Ovary (tissue), 7 donors: ENCODE measurements at regions not wholly inside any gene's neighbourhood (a gene's known extent, or its start where the extent isn't known, plus 50 kb on each side); places are given as distances from the start of the nearest gene placed in this dataset.

Source experiments
- DNase-seq, 5 donors: peaks; one replicate each; pipeline ENCODE4 v3.0.0-alpha.2; 2019 to 2020
- H3K27ac ChIP-seq, 2 donors: fragments of 200-600 bp; one replicate each; pipeline versions ENCODE4 v1.5.1 to v1.8.0; 2019 to 2022
- H3K27me3 ChIP-seq: fragments of 200-600 bp; one replicate; pipeline ENCODE4 v1.8.0; 2022
- H3K36me3 ChIP-seq: fragments of 200-600 bp; sonication (generic); one replicate; pipeline ENCODE4 v1.5.1; 2019
- H3K4me1 ChIP-seq: one replicate; pipeline ENCODE4 v1.8.1; 2013; ENCODE audit warnings: mild to moderate bottlenecking, moderate library complexity; ENCODE audit not compliant: insufficient read depth
- H3K4me3 ChIP-seq: fragments of 200-600 bp; sonication (generic); one replicate; pipeline ENCODE4 v1.5.1; 2017
- H3K9me3 ChIP-seq, 2 donors: fragments of 200-600 bp in 1 of 2; sonication (generic) in 1 of 2; one replicate each; pipeline versions ENCODE4 v1.5.1 to v1.8.1; 2013 to 2019; ENCODE audit warnings: mild to moderate bottlenecking in 1 of 2, moderate library complexity in 1 of 2
- CTCF ChIP-seq, 3 donors: fragments of 450-650 bp in 2 of 3; fragments of 200-600 bp in 1 of 3; IDR thresholded peaks; one replicate each; pipeline versions ENCODE4 v1.5.1 to v1.8.0; 2016 to 2022; ENCODE audit warnings: antibody characterized with exemption in 3 of 3, mild to moderate bottlenecking in 1 of 3
- EP300 ChIP-seq: sonication (generic); formaldehyde crosslinking; IDR thresholded peaks from one replicate; pipeline ENCODE4 v1.6.1; 2017; ENCODE audit warnings: antibody characterized with exemption
- POLR2A ChIP-seq: fragments of 450-650 bp; IDR thresholded peaks from one replicate; pipeline ENCODE4 v1.6.1; 2017; ENCODE audit warnings: antibody characterized with exemption, mild to moderate bottlenecking, moderate library complexity
- WGBS, 3 donors: extraction: QIAGEN DNeasy Blood & Tissue Kit in 1 of 3; methylation state at CpG; one replicate each; pipeline versions ENCODE4 v1.1.5 to v1.1.7; 2013 to 2017; 5-methylcytosine and 5-hydroxymethylcytosine counted together
- intact Hi-C, 4 donors: fragments of 100-400 bp; cut with DNase I; formaldehyde crosslinking; loops; one replicate each; pipeline versions ENCODE4 v1.11.0 to v1.15.1; 2022 to 2023
- donor health status: DM: no; HTN: no; CAD: no; lungs with moderate emphysema.
- donor health status: DM: no; HTN: no; CAD: no.
- donor health status: Bipolar disorder and iron deficiency.
- donor health status: DM: no; HTN: no; CAD: no.
- donor health status: DM: yes; HTN: yes; CAD: no.

GRCh38 chr10:89082086-89082485 lies 91.5 kb downstream of the FAS start:
- WGBS, 3 donors: 64 to 73% (median 67%) methylated on average over 5 of the region's 5 CpGs
- intact Hi-C loops: no loop called here
- no peaks in the 10 kb centered on the region for H3K36me3 ChIP-seq
- H3K4me3 ChIP-seq: no peak overlapping the region
- no peaks in the 10 kb centered on the region for H3K4me1 ChIP-seq
- H3K27ac ChIP-seq: no peak overlapping the region
- no peaks in the 10 kb centered on the region for H3K27me3 ChIP-seq
- DNase-seq: no peak
- no peak for TF ChIP-seq EP300
- TF ChIP-seq CTCF (IDR thresholded peaks at IDR 0.05): no peak
- TF ChIP-seq POLR2A: no peak
- H3K9me3 ChIP-seq: no peaks in the 10 kb centered on the region

- Histone ChIP-seq H3K27me3 (no peaks in the 10 kb centered on the region), H3K4me1 (no peaks in the 10 kb centered on the region), H3K27ac (no peak overlapping the region), H3K4me3 (no peak overlapping the region), H3K9me3 (no peaks in the 10 kb centered on the region), H3K36me3 (no peaks in the 10 kb centered on the region)
- intact Hi-C loops: no loop called here
- WGBS, 3 donors: 63 to 67% (median 67%) methylated on average over 3 of the region's 3 CpGs
- no peak for DNase-seq
- TF ChIP-seq POLR2A: no peak
- no peak for TF ChIP-seq EP300
- no peak for TF ChIP-seq CTCF (IDR thresholded peaks at IDR 0.05)
These were observed 90.1 kb downstream of the FAS start for GRCh38 chr10:89080660-89081059.

- Histone ChIP-seq H3K27me3 (no peaks in the 10 kb centered on the region), H3K9me3 (no peaks in the 10 kb centered on the region), H3K27ac (no peak overlapping the region), H3K4me3 (no peak overlapping the region), H3K4me1 (no peaks in the 10 kb centered on the region), H3K36me3 (no peaks in the 10 kb centered on the region)
- intact Hi-C loops: no loop called here
- TF ChIP-seq POLR2A (no peak), EP300 (no peak), CTCF (IDR thresholded peaks at IDR 0.05) (no peak)
- DNase-seq: no peak
- WGBS, 3 donors: 78 to 89% (median 86%) methylated on average over 1 of the region's 1 CpG
These were observed 89.4 kb downstream of the FAS start for GRCh38 chr10:89079961-89080360.

- no peaks in the 10 kb centered on the region for H3K4me1 ChIP-seq
- no peaks in the 10 kb centered on the region for H3K27me3 ChIP-seq
- no peaks in the 10 kb centered on the region for H3K36me3 ChIP-seq
- DNase-seq: no peak
- intact Hi-C loops: no loop called here
- TF ChIP-seq POLR2A: no peak
- TF ChIP-seq CTCF (IDR thresholded peaks at IDR 0.05): no peak
- no peak for TF ChIP-seq EP300
- WGBS, 3 donors: 76 to 82% (median 78%) methylated on average over 9 of the region's 9 CpGs
- H3K27ac ChIP-seq: no peak overlapping the region
- no peak overlapping the region for H3K4me3 ChIP-seq
- no peaks in the 10 kb centered on the region for H3K9me3 ChIP-seq
These were observed 88.4 kb downstream of the FAS start for GRCh38 chr10:89078724-89079672.
